GOT3 (cell line): ENCODE measurements at regions not wholly inside any gene's neighbourhood (a gene's known extent, or its start where the extent isn't known, plus 50 kb on each side); places are given as distances from the start of the nearest gene placed in this dataset.

Experiments
- DNase-seq: peaks from one replicate; lab custom pipeline; 2025; ENCODE audit warnings: mixed read lengths; lab: John Stamatoyannopoulos, UW

DNA sequence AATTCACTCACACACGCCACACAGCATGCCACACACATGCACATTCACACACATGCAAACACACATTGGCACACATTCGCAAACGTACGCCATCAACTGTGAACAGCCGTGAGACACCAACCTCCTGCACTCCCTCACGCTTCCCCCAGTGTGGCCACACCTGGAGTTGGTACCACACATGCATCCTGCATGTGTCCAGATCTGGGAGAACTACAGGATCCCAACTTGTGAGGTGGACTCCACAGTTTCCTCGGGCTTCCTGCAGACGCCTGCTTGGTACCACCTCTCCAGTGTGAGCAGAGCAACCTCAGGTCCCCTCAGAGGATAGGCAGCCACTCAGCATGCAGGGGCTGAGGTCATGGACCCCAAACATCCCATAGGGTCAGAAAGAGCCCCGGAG lies 239.0 kb downstream of the EIPR1 start:
- DNase-seq: no peak

GRCh38 chr2:3137651-3138300 lies 239.8 kb downstream of the EIPR1 start:
- no peak for DNase-seq

GRCh38 chr2:3135676-3136075 lies 241.9 kb downstream of the EIPR1 start:
- DNase-seq: no peak

- DNase-seq: no peak
These were observed 243.5 kb downstream of the EIPR1 start for GRCh38 chr2:3134026-3134571.

GRCh38 chr2:3132966-3133365 lies 244.7 kb downstream of the EIPR1 start:
- DNase-seq: no peak

DNA sequence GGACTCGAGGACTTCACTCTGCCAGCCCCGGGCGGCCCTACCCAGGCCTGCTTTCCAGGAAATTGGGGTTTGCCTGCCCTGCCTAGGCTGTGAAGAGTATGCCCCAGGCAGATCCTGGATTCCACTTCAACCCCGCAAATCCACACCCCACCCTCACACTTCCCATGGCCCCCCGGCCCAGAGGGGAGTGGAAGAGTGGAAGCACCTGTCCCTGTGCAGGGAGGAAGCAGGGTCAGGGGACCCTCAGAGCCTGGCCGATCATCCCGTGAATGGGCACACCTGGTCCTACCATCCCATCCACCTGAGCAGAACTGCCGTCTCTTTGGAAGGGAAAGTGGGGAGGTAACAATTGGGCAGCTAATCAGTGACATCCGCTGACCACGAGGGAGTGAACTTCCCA lies 245.2 kb downstream of the EIPR1 start:
- DNase-seq: no peak

DNA sequence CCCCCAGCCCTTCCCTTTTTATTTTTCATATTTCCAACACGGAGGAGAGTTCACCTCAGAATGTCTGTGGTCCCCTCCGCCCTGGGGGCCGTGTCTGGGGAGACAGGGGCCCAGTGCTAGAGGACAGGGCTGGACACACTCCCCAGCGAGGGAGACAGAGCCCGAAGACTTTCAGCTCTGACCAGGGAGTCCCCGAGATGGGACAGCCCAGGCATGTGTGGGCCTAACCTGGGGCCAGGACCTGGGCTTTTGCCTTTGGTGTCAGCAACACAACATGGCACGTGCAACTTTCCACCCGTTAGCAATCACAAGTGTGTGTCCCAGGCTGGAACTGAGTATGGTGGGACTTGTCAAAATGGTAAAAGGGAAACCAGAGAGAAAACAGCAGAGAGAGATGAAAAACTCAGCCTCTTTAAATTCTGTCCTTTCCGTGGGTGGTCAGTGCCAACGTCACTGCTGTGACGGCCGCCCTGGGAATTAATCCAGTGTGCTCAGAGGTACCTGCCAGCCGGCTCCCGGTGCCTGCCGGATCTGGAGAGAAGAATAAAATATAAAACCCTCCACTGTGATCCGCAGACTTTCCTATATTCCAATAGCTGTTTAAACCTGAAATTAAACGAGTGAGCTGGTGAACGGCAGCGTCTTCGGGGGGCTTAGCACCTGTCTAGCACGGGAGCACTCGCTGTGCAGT lies 245.8 kb downstream of the EIPR1 start:
- DNase-seq: no peak

GRCh38 chr2:3130889-3131635 lies 246.6 kb downstream of the EIPR1 start:
- no peak for DNase-seq

- no peak for DNase-seq
These were observed 247.2 kb downstream of the EIPR1 start for GRCh38 chr2:3130444-3130843.

DNA sequence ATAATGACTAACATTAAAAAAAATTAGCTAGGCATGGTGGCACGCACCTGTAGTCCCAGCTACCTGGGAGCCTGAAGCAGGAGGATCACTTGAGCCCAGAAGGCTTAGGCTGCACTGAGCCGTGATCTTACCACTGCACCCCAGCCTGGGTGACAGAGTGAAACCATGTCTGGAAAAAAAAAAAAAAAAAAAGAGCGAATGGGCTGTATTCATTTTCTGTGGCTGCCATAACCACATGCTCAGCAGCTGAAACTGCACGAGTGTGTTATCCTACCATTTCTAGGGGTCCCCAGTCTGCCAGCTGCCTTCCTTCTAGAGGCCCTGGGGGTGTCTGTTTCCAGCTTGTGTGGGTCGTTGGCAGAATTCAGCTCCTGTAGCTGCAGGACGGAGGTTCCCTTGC lies 247.8 kb downstream of the EIPR1 start:
- no peak for DNase-seq

DNA sequence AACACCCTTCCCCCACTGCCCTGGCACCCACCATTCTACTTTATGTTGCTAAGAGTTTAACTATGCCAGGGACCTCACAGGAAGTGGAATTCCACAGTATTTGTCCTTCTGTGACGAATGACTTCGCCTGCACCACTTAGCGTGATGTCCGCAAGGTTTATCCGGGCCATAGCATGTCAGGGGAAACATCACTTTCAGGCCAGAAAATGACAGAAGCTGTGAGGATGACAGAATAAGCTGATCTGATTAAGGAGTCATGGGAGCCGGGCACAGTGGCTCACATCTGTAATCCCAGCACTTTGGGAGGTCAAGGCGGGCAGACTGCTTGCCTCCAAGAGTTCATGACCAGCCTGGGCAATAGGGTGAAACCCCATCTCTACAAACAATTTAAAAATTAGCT lies 248.8 kb downstream of the EIPR1 start:
- no peak for DNase-seq

GRCh38 chr2:3127710-3128109 lies 249.9 kb downstream of the EIPR1 start:
- no peak for DNase-seq

DNA sequence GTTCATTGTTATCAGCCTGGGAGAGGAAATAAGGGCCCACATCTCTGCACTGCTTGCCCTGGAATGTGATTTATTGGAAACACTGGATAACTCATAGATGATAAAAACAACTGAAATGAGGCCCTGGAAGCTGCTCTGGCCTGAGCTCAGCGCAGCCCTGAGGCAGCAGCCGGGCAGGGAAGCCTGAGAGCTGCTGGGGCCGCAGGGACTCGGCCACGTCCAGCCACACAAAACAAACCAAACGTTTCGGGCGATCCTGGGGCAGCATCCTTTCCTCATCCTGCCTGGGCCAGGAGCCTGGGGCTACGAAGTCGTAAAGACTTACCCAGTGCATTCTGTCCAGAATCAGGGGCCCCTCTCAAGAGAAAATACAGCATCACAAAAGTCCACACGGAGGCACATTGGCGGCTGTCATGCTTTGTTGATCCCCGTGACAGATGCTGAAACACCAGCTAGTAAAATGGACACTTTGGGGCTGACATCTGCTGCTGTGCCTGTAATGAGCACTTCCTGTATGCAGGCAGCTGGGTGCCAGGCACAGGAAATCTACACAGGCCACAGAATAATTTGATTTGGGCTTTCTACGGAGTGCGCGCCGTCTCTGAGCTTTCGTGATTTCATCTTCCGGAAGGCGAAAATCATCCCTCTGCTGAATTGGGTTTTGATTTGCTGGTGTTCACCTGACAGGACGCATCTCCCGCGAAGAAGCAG lies 250.6 kb downstream of the EIPR1 start:
- no peak for DNase-seq

- no peak for DNase-seq
These were observed 251.3 kb downstream of the EIPR1 start for GRCh38 chr2:3126171-3126910.

- no peak for DNase-seq
These were observed 251.9 kb downstream of the EIPR1 start for GRCh38 chr2:3125761-3126130.

DNA sequence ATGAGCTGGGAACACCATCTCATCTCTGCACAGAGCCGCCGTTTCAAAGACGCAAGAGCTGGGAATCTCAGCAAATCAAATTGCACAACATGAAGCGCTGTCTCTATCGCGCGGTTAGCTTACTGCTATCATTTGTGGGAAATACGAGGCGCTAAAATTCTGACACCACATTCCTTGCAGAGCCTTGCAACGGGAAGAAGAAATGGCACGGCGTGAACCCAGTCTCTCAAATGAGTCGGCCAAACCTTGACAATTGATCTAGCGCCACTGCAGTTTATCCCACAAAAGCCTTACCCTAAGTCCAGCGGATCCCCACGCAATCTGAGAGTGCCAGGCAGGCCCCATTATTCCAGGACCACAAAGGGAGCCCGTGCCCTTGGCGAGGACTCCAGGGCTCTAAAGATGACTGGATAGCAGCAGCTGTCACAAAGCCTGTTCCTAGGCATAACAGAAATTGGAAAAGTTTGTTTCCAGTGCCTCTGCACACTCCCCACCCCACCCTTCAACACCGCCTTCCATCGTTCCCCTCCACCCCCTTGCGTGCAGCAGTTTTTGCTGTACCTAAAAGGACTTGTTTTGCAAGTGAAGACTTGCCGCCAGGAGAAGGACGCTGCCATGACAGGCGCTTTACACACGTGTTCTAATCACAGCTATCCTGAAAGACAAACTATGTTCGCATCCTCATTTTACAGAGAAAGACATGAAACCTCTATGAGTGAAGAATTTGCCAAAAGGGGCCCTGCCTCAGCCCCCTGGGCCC lies 252.4 kb downstream of the EIPR1 start:
- no peak for DNase-seq

DNA sequence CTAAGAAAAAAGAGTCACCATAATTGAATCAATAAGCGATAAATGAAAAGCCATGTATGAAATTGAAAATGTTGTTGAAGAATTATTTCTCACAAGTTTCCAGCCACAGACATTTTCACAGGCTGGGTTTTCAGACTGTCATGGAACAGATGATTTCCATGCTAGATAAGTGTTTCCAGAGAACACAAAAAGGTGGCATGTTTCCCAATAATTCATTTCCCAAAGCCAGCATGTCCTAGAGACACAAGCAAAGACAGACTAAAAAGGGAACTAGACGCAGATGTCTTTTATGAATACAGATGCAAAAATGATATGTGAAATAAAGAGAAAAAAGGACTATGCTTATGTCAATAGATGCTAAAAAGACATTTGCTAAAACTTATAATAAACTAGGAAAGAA lies 255.1 kb downstream of the EIPR1 start:
- no peak for DNase-seq

GRCh38 chr2:3121601-3122000 lies 256.0 kb downstream of the EIPR1 start:
- no peak for DNase-seq

DNA sequence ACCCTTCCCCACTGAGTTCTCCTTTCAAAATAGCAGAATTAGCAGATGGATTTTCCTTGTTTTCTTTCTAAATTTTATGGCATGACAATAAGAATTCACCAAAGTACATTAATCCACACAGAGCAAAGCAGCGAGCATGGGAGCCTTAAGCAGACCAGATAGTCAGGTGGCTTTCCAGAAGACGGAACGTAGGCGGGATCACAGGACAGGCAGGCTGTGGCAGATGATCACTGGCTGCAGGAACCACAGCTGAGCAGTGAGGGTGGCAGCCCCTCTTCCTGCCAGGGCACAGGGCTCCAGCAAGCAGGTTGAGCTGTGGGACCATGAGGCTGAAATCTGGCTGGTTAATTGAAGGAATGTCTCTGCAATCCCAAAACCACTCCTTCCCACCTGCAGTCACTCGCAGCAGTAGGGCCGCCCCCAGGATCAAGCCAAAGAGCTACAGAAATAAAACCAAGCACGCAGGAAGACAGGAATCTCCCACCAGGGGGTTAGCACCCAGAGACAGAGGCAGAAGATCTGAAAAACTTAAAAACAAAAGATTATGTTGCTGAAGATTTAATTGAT lies 259.9 kb downstream of the EIPR1 start:
- DNase-seq: no peak

GRCh38 chr2:3116371-3116770 lies 261.2 kb downstream of the EIPR1 start:
- no peak for DNase-seq
